ENCODE measurements at regions not wholly inside any gene's neighbourhood (a gene's known extent, or its start where the extent isn't known, plus 50 kb on each side); places are given as distances from the start of the nearest gene placed in this dataset.

- Mint-ChIP-seq H3K36me3 (no peaks in the 10 kb centered on the region), H3K9me3 (no peaks in the 10 kb centered on the region), H3K4me3 (no peak overlapping the region), H3K27ac (no peak overlapping the region), H3K4me1 (peaks cover 9% of the 10 kb centered on the region)
- ATAC-seq, result no peak
- DNase-seq (ENCODE audit: low spot score in 2 of 2), result no peak
These were observed 184.7 kb downstream of the MIAT start for GRCh38 chr22:26842103-26842502.

DNA sequence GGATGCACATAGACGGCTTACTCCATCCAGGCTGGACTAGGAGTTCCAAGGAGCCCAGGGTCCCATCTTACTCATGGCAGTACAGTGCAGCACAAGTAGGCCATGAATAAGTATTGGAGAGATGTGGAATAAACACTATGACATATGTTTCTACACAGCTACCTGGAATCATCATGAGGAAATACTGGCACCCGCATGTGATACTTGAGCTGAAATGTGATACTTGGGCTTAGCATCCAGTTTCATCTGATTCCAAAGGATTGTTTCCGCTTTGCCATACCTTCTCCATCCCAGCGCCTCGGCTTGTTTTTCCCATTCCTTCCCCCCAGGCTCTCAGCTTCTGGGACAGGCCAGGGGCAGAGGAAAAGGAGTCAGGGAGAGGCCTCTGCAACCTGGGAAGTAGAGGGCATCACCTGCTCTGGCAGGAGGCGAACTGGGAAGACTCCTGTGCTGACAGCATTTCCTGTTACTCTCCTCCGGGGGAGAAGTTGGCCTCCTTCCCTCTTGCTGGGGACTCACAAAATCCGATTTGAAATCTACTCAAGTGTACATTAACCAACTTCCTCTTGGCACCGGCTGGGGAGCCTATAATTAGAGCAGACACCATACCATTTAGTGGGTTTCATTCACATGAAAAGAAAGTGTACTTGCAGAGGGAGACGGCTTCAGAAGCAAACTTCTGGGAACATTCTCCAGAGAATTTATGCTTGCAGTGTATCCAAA is 187.8 kb downstream of the MIAT start:
- Mint-ChIP-seq H3K27ac (no peak overlapping the region), H3K4me3 (no peak overlapping the region), H3K9me3 (no peaks in the 10 kb centered on the region), H3K36me3 (no peaks in the 10 kb centered on the region), H3K4me1 (peaks cover 14% of the 10 kb centered on the region)
- DNase-seq (ENCODE audit: low spot score in 2 of 2) (no peak), ATAC-seq (no peak)

DNA sequence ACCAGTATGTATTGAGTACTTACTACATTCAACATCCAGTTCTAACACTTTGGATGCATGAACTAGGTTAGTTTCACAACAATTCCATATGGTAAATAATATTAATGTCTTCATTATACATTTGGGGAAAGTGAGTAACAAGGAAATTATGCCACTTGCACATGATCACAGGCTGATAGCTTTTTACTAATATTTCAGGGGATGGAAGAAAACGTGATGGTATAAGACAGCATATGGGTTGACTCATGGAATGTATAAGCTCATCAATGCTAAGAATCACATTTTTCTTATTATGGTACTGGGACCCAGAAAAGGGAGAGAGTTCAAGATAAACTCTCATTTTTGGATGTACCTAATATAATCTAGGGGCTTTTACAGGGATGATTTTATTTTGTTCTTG is 188.7 kb downstream of the MIAT start:
- peaks cover 14% of the 10 kb centered on the region for H3K4me1 Mint-ChIP-seq
- no peaks in the 10 kb centered on the region for H3K36me3 Mint-ChIP-seq
- no peak overlapping the region for H3K27ac Mint-ChIP-seq
- H3K9me3 Mint-ChIP-seq, result no peaks in the 10 kb centered on the region
- H3K4me3 Mint-ChIP-seq, result no peak overlapping the region
- ATAC-seq (no peak), DNase-seq (ENCODE audit: low spot score in 2 of 2) (no peak)

DNA sequence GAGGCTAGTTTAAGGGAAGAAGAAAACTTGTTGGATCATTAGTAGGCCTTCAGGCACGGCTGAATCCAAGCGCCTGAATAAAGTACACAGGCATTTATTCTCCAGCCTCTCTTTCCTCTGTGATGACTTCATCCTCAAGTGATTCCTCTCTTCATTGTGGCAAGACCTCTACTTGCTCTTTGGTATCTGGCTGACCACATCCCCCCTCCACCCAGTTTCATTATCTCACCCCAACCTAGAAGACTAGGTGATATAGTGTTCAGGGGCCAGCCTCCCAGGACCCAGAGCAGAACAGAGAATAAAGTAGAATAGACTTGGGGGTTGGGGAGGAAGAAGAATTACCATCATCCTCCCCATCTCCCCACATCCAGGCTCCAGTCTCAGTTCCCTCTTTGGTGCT is 189.3 kb downstream of the MIAT start:
- Mint-ChIP-seq H3K36me3 (no peaks in the 10 kb centered on the region), H3K9me3 (no peaks in the 10 kb centered on the region), H3K4me1 (peaks cover 14% of the 10 kb centered on the region), H3K27ac (no peak overlapping the region), H3K4me3 (no peak overlapping the region)
- no peak for DNase-seq (ENCODE audit: low spot score in 2 of 2)
- ATAC-seq, result peak; percentile 62

DNA sequence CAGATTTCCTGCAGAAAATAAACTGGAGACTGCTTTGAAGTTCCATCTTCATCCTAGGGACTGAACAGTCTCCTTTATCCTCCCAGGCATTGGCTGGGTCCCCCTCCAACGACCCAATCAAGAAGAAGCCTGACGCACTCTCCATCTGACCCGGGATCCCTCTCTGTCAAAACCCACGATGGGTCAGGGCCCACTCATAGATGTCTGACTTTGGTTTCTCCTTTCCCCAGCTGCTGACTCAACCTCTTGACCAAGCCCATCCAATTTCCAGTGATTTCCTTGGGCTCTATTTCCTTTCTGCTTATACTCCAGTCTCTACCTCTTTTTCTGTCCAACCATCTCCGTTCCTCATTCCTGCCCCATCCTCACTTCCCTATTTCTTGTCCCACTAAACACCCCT is 189.7 kb downstream of the MIAT start:
- ATAC-seq, result no peak
- Mint-ChIP-seq H3K4me1 (peaks cover 14% of the 10 kb centered on the region), H3K9me3 (no peaks in the 10 kb centered on the region)

GRCh38 chr22:26847816-26848215 is 190.4 kb downstream of the MIAT start:
- H3K27ac Mint-ChIP-seq, result no peak overlapping the region
- H3K36me3 Mint-ChIP-seq, result no peaks in the 10 kb centered on the region
- H3K4me3 Mint-ChIP-seq, result no peak overlapping the region
- peaks cover 14% of the 10 kb centered on the region for H3K4me1 Mint-ChIP-seq
- DNase-seq (ENCODE audit: low spot score in 2 of 2), result no peak
- no peaks in the 10 kb centered on the region for H3K9me3 Mint-ChIP-seq
- no peak for ATAC-seq

More for the DNA sequence above, 189.7 kb downstream of the MIAT start:
- Mint-ChIP-seq H3K36me3 (no peaks in the 10 kb centered on the region), H3K27ac (no peak overlapping the region), H3K4me3 (no peak overlapping the region)
- no peak for DNase-seq (ENCODE audit: low spot score in 2 of 2)

DNA sequence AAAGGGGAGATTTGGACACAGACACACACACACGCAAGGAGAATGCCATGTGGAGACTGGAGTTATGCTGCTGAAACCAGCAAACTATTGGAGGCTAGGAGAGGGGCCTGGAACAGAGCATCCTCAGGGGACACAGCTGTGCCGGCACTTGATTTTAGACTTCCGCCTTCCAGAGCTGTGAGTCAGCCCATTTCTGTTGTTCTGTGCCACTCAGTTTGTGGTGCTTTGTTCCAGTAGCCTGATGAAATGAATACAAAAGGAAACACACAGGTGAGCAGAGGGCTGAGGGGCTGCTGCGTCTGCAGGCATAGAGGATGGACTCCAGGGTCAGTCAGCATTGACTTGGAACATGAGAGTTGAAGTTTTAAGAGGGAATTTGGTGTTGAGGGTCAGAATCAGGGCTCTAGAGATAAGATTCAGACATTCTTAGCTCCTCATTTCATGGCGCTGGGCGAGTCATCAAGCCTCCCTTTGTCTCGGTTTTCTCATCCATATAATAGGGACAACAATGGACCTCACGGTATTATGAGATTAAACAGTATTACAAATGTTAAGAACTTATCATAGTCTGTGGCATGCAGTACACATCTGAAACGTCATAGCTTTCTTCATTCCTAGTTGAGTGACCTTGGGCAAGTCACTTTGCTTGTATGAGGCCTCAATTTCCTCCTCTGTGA is 191.0 kb downstream of the MIAT start:
- Mint-ChIP-seq H3K27ac (no peak overlapping the region), H3K4me1 (peaks cover 14% of the 10 kb centered on the region), H3K36me3 (no peaks in the 10 kb centered on the region), H3K9me3 (no peaks in the 10 kb centered on the region), H3K4me3 (no peak overlapping the region)
- no peak for ATAC-seq
- DNase-seq (ENCODE audit: low spot score in 2 of 2), result no peak

GRCh38 chr22:26849575-26849974 is 192.2 kb downstream of the MIAT start:
- Mint-ChIP-seq H3K27ac (no peak overlapping the region), H3K4me3 (no peak overlapping the region), H3K36me3 (no peaks in the 10 kb centered on the region), H3K4me1 (peaks cover 14% of the 10 kb centered on the region), H3K9me3 (no peaks in the 10 kb centered on the region)
- ATAC-seq (no peak), DNase-seq (ENCODE audit: low spot score in 2 of 2) (no peak)

DNA sequence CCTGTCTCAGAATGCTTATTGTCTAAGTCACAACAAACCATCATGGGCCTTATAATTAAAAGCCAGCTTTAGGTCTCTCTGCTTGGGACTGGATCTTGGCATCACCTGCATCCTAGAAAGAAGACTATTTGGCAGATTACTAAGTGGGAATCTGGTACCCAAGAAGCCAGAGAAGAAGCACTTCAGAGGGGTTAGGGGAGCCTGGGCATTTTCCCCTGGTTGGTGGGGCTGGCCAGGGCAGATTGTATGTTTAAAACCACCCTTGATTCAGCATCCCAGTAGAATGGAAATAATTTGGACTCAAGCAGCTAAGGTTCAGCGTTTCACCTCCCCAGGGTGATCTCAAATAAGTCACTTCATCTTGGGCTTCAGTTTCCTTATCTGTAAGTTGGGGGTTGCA is 193.7 kb downstream of the MIAT start:
- ATAC-seq (no peak), DNase-seq (ENCODE audit: low spot score in 2 of 2) (peak in 1 of 2 donors; percentile 2)
- no peaks in the 10 kb centered on the region for H3K9me3 Mint-ChIP-seq
- peaks cover 14% of the 10 kb centered on the region for H3K4me1 Mint-ChIP-seq
- no peak overlapping the region for H3K4me3 Mint-ChIP-seq
- H3K36me3 Mint-ChIP-seq, result no peaks in the 10 kb centered on the region
- H3K27ac Mint-ChIP-seq, result no peak overlapping the region

DNA sequence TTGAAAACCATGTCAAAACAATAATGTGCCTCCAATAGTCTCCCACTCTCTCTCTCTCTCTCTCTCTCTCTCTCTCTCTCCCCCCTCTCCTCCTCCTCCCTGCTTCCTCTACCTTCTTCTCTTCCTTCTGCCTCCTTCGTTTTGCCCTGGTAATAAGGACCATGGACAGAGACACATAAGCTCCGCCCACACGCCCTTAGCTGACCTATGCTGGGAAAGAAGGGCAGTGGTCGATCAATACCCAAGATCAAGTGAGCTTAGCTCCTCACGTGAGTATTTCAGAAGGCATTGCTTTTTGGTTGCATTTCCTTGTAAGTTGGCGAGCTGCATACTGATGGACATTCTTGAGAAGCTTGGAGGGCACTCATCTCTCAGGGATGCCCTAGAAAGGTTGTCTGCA is 194.8 kb downstream of the MIAT start:
- Mint-ChIP-seq H3K4me3 (no peak overlapping the region), H3K4me1 (peaks cover 4% of the 10 kb centered on the region), H3K36me3 (no peaks in the 10 kb centered on the region), H3K9me3 (no peaks in the 10 kb centered on the region), H3K27ac (no peak overlapping the region)
- DNase-seq (ENCODE audit: low spot score in 2 of 2) (peak in 1 of 2 donors; percentile 32), ATAC-seq (no peak)

GRCh38 chr22:26853071-26853470 is 195.7 kb downstream of the MIAT start:
- no peak overlapping the region for H3K4me3 Mint-ChIP-seq

DNA sequence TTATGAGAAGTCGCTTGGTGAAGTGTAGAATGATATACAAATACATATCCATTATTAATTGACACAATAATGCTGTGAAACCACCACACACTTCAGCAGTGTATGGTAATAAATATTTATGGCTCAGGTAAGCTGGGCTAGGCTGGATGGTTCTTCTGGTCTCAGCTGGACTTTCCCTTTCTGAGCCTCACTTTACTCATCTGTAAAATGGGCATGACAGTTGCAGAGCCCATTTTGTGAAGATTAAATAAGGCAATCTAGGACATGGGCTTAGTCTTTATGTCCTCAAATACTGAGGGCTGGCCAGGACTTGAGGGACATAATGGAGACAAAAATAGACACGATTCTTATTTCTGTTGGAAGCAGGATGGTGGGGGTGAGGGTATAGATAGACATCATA is 196.1 kb downstream of the MIAT start:
- no peaks in the 10 kb centered on the region for H3K36me3 Mint-ChIP-seq
- no peaks in the 10 kb centered on the region for H3K9me3 Mint-ChIP-seq
- no peak overlapping the region for H3K27ac Mint-ChIP-seq
- no peak for ATAC-seq
- H3K4me3 Mint-ChIP-seq, result no peak overlapping the region
- H3K4me1 Mint-ChIP-seq, result no peaks in the 10 kb centered on the region
- DNase-seq (ENCODE audit: low spot score in 2 of 2), result peak in 1 of 2 donors; percentile 26

More at GRCh38 chr22:26853071-26853470, 195.7 kb downstream of the MIAT start:
- no peaks in the 10 kb centered on the region for H3K36me3 Mint-ChIP-seq
- ATAC-seq (no peak), DNase-seq (ENCODE audit: low spot score in 2 of 2) (no peak)
- H3K9me3 Mint-ChIP-seq, result no peaks in the 10 kb centered on the region
- H3K4me1 Mint-ChIP-seq, result no peaks in the 10 kb centered on the region
- no peak overlapping the region for H3K27ac Mint-ChIP-seq

DNA sequence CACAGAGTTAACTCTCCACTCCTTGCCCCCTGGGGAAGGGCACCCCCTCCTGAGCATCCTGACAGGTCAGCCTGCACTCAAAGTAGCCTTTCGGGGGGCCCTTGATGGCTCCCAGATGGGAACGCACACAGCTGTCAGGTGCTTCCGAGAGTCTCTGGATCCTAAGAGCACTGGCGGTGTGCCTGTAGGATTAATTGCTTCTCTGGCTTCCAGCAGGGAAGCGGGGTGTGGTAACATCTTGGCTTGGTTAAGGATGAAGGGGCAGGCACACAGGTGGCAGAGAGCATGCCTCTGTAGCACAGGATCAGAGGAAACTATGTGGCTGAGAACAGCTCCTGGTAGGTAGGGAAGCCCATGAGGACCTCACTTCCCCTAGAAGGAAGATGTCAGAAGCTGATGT is 199.8 kb downstream of the MIAT start:
- DNase-seq (ENCODE audit: low spot score in 2 of 2) (peak in 1 of 2 donors; percentile 17), ATAC-seq (no peak)
- no peak overlapping the region for H3K4me3 Mint-ChIP-seq
- no peaks in the 10 kb centered on the region for H3K4me1 Mint-ChIP-seq
- H3K36me3 Mint-ChIP-seq, result no peaks in the 10 kb centered on the region
- no peak overlapping the region for H3K27ac Mint-ChIP-seq
- H3K9me3 Mint-ChIP-seq, result no peaks in the 10 kb centered on the region

- Mint-ChIP-seq H3K36me3 (no peaks in the 10 kb centered on the region), H3K9me3 (no peaks in the 10 kb centered on the region), H3K4me1 (no peaks in the 10 kb centered on the region), H3K27ac (no peak overlapping the region), H3K4me3 (no peak overlapping the region)
- DNase-seq (ENCODE audit: low spot score in 2 of 2), result peak in 1 of 2 donors; percentile 18
- ATAC-seq, result no peak
These were observed 202.9 kb downstream of the MIAT start for GRCh38 chr22:26860301-26860700.

- Mint-ChIP-seq H3K27ac (no peak overlapping the region), H3K36me3 (no peaks in the 10 kb centered on the region), H3K4me3 (no peak overlapping the region), H3K9me3 (no peaks in the 10 kb centered on the region), H3K4me1 (no peaks in the 10 kb centered on the region)
- DNase-seq (ENCODE audit: low spot score in 2 of 2) (peak in 1 of 2 donors; percentile 6), ATAC-seq (no peak)
These were observed 207.6 kb downstream of the MIAT start for GRCh38 chr22:26865021-26865420.

DNA sequence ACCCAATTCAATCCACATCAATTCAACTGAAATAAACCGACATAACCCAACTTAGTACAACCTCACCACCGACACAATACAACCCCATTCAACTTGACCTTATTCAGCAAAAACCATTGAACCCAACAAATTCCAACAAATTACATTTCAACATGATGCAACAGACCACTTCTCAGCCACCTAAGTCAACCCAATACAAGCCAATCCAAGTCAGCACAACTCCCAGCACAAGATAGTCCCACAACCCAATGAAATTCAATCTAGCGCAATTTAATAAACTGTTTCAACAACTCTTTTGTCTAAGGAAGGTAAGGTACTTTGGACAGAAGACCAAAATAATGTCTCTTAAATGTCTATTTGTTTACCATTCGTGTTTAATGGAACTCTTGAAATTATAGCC is 226.0 kb downstream of the MIAT start:
- peak in 1 of 2 donors; percentile 2 for DNase-seq (ENCODE audit: low spot score in 2 of 2)
- no peaks in the 10 kb centered on the region for H3K9me3 Mint-ChIP-seq
- no peaks in the 10 kb centered on the region for H3K4me1 Mint-ChIP-seq
- H3K27ac Mint-ChIP-seq, result no peak overlapping the region
- no peak for ATAC-seq
- no peak overlapping the region for H3K4me3 Mint-ChIP-seq
- no peaks in the 10 kb centered on the region for H3K36me3 Mint-ChIP-seq
